ENCODE measurements at regions not wholly inside any gene's neighbourhood (a gene's known extent, or its start where the extent isn't known, plus 50 kb on each side); places are given as distances from the start of the nearest gene placed in this dataset.

DNA sequence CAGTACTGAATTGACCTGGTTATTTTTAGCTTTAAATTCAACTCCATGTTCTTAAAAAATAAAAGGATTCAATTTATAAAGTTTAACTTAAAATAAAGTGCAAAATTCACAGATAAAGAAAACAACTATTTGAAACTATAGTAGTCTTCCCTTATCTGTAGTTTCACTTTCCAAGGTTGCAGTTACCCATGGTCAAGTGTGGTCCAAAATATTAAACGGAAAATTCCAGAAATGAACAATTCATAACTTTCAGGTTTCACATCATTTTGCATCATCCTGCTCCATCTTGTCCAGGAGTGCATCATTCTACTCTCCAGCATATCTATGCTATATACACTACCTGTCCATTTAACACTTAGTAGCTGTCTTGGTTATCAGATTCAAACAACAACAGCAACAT is 54.5 kb upstream of the ZNF804A start:
- POLR2A ChIA-PET = no interaction called here
- TF ChIP-seq HDGF (IDR thresholded peaks at IDR 0.05; ENCODE audit: borderline replicate concordance) (no peak), TARDBP (IDR thresholded peaks at IDR 0.05) (no peak), ELF4 (IDR thresholded peaks at IDR 0.05) (no peak), FOXK2 (IDR thresholded peaks at IDR 0.05) (no peak), CTBP1 (IDR thresholded peaks at IDR 0.05; ENCODE audit: borderline replicate concordance) (no peak), NFRKB (IDR thresholded peaks at IDR 0.05) (no peak), FOXA1 (IDR thresholded peaks at IDR 0.05) (no peak), ZNF384 (IDR thresholded peaks at IDR 0.05) (no peak), LEF1 (IDR thresholded peaks at IDR 0.05; ENCODE audit: borderline replicate concordance) (no peak), ARNT (IDR thresholded peaks at IDR 0.05) (no peak), SUZ12 (IDR thresholded peaks at IDR 0.05) (no peak), BHLHE40 (IDR thresholded peaks at IDR 0.05; ENCODE audit: borderline replicate concordance) (no peak), SP1 (IDR thresholded peaks at IDR 0.05) (no peak)
- TF ChIP-seq, protein P1, sequence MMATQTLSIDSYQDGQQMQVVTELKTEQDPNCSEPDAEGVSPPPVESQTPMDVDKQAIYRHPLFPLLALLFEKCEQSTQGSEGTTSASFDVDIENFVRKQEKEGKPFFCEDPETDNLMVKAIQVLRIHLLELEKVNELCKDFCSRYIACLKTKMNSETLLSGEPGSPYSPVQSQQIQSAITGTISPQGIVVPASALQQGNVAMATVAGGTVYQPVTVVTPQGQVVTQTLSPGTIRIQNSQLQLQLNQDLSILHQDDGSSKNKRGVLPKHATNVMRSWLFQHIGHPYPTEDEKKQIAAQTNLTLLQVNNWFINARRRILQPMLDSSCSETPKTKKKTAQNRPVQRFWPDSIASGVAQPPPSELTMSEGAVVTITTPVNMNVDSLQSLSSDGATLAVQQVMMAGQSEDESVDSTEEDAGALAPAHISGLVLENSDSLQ (IDR thresholded peaks at IDR 0.05) = no peak
- CTCF ChIA-PET = interaction anchor here (0.6 kb wide), 2 partner anchors 90 to 464 kb away, joined by 3 to 8 read pairs; no protein-coding TSS in a partner anchor
- DNase-seq (ENCODE audit: extremely low spot score) = no peak
